BE2C (cell line): ENCODE measurements at regions not wholly inside any gene's neighbourhood (a gene's known extent, or its start where the extent isn't known, plus 50 kb on each side); places are given as distances from the start of the nearest gene placed in this dataset.
"Not testable (repeated sequence)": the region's sequence is repeated elsewhere in the genome, so short reads cannot be mapped to it uniquely, and the experiment has no call there.

ENCODE experiments used
- DNase-seq: peaks from one replicate; pipeline ENCODE4 v3.0.0-alpha.2; 2020
- H3K27me3 ChIP-seq: fragments of 250-450 bp; sonication (Bioruptor Pico); 2 replicates; pipeline ENCODE4 v1.5.1; 2020; ENCODE audit warnings: mild to moderate bottlenecking
- H3K36me3 ChIP-seq: fragments of 250-450 bp; sonication (Bioruptor Pico); 2 replicates; pipeline ENCODE4 v1.5.1; 2020; ENCODE audit warnings: mild to moderate bottlenecking
- H3K4me1 ChIP-seq: fragments of 250-450 bp; sonication (Bioruptor Pico); 2 replicates; pipeline ENCODE4 v1.5.1; 2020
- H3K4me3 ChIP-seq: 2 replicates; pipeline ENCODE4 v1.5.1; 2011; ENCODE audit warnings: low read depth, low read length
- H3K9me3 ChIP-seq: fragments of 250-450 bp; sonication (Bioruptor Pico); 2 replicates; pipeline ENCODE4 v1.5.1; 2020
- TF ChIP-seq, protein P1 (sequence below): IDR thresholded peaks from 2 replicates; pipeline ENCODE4 v1.5.1; 2012; ENCODE audit warnings: mild to moderate bottlenecking, low read depth, low read length

DNA sequence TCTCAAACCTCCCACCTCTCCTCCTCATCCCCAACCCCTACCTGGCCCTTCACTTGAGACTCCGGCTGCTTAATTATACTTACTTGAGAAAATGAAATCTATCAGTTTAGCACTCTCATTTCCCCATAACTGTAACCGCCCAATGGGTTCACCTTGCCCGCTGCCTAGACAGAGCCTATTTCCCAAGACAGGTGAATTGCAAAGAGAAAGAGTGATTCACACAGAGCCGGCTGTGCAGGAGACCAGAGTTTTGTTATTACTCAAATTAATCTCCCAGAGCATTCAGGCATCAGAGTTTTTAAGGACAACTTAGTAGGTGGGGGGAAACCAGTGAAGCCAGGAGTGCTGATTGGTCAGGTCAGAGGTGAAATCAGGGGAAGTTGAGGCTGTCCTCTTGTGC, 301.4 kb upstream of the CDYL start:
- Histone ChIP-seq H3K36me3 (no peaks in the 10 kb centered on the region), H3K4me3 (no peak overlapping the region), H3K27me3 (no peaks in the 10 kb centered on the region), H3K4me1 (no peaks in the 10 kb centered on the region), H3K9me3 (no peaks in the 10 kb centered on the region; the same call in 1 of the 2 replicates)
- TF ChIP-seq, protein P1, sequence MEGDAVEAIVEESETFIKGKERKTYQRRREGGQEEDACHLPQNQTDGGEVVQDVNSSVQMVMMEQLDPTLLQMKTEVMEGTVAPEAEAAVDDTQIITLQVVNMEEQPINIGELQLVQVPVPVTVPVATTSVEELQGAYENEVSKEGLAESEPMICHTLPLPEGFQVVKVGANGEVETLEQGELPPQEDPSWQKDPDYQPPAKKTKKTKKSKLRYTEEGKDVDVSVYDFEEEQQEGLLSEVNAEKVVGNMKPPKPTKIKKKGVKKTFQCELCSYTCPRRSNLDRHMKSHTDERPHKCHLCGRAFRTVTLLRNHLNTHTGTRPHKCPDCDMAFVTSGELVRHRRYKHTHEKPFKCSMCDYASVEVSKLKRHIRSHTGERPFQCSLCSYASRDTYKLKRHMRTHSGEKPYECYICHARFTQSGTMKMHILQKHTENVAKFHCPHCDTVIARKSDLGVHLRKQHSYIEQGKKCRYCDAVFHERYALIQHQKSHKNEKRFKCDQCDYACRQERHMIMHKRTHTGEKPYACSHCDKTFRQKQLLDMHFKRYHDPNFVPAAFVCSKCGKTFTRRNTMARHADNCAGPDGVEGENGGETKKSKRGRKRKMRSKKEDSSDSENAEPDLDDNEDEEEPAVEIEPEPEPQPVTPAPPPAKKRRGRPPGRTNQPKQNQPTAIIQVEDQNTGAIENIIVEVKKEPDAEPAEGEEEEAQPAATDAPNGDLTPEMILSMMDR = no peak
- DNase-seq = no peak

DNA sequence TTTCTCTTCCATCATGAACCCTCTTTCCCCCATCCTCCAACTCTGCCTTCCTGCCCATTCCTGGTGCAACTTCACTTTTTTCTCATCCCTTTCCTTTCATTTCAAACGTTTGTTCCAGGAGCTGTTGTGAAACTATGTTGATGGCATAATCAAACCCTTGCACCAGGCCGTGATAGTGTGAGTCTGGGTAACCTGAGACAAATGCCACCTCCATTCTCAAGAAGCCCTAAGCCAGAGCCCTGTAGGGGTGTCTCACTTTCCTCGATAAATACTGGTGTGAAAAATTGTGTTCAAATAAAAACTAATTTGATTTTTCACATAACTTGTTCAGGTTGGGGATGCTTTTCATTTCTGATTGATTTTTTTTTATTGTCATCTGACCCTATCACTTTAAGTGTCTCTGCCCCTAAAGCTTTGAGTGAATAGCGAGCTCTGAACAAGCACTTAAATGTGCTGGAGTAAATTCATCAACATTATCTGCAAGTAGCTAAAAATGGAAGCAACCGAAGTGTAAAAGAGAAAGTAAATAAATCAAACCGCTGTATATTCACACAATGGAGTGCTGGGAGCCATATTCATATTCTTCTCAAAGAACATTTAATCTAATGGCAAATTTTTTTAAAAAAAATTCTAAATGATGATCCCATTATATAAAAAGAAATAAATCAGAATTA, 303.1 kb upstream of the CDYL start:
- Histone ChIP-seq H3K9me3 (no peaks in the 10 kb centered on the region; the same call in 1 of the 2 replicates), H3K4me3 (no peak overlapping the region), H3K4me1 (no peaks in the 10 kb centered on the region), H3K27me3 (no peaks in the 10 kb centered on the region), H3K36me3 (no peaks in the 10 kb centered on the region)
- no peak for DNase-seq
- TF ChIP-seq, protein P1 = no peak

DNA sequence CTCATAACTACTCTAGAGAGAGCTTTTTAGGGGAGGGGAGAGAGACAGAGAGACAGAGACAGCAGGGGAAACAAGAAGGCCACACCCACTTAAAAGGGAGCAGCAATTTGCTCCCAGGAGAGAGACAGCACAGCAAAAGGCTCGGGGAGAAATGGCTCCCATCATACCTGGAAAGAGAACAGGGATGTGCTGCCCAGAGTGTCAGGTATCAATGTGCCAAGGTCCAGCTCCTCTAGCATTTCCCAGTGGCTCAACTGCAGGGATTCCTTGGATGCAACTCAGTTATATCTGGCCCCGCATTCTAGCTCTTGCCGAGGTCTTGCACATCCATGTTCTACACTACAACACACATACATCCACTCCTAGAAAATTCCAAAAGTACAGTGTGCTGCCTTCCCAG, 304.0 kb upstream of the CDYL start:
- Histone ChIP-seq H3K4me1 (no peaks in the 10 kb centered on the region), H3K4me3 (no peak overlapping the region), H3K36me3 (no peaks in the 10 kb centered on the region), H3K27me3 (no peaks in the 10 kb centered on the region), H3K9me3 (no peaks in the 10 kb centered on the region; the same call in 1 of the 2 replicates)
- no peak for DNase-seq
- TF ChIP-seq, protein P1 = no peak

DNA sequence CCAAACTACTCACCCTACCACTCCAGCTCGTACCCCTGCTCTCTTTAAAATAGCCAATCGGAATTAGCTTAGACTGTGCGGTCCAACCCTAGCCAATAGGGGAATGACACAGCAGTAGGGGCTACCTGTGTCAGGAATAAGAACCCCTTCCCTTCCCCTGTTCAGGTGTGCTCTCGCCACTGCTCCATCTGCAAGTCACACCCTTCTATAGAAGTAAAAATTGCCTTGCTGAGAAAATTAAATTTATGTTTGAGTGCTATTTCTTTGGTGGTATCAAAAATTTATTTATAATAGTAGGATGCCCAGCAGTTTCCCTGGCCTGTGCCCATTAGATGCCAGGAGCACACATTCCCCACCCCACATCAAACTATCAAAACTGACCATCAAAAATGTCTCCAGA, 304.7 kb upstream of the CDYL start:
- not testable (repeated sequence) for DNase-seq

DNA sequence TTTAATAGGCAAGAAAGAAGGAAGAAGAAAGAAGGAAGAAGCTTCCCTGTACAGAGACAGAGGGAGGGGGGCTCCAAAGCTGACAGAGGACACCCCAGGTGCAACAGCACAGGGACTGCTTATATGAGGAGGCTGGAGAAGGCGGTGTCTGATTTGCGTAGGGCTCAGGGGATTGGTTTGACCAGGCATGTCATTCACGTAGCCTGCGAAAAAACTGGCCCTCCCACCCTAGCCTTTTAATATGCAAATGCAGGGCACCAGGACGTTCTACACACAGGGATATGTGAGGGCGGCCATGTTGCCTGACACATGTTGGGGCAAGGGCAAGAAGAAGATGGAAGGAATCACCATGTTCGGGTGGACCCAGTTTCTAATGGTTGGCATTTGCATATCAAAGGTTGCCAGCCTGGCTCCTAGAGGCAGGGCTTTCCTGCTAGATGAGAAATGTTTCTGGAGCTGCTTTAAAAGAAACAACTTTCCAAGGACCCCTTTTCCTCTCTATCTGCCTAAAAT, 305.4 kb upstream of the CDYL start:
- H3K27me3 ChIP-seq = no peaks in the 10 kb centered on the region
- no peaks in the 10 kb centered on the region for H3K36me3 ChIP-seq
- H3K4me3 ChIP-seq = no peak overlapping the region
- H3K4me1 ChIP-seq = no peaks in the 10 kb centered on the region
- TF ChIP-seq, protein P1 = no peak
- no peaks in the 10 kb centered on the region; the same call in 1 of the 2 replicates for H3K9me3 ChIP-seq
- DNase-seq = no peak

More for the DNA sequence above, 304.7 kb upstream of the CDYL start:
- not testable (repeated sequence) for H3K9me3 ChIP-seq, H3K36me3 ChIP-seq, H3K4me1 ChIP-seq, H3K4me3 ChIP-seq, H3K27me3 ChIP-seq

DNA sequence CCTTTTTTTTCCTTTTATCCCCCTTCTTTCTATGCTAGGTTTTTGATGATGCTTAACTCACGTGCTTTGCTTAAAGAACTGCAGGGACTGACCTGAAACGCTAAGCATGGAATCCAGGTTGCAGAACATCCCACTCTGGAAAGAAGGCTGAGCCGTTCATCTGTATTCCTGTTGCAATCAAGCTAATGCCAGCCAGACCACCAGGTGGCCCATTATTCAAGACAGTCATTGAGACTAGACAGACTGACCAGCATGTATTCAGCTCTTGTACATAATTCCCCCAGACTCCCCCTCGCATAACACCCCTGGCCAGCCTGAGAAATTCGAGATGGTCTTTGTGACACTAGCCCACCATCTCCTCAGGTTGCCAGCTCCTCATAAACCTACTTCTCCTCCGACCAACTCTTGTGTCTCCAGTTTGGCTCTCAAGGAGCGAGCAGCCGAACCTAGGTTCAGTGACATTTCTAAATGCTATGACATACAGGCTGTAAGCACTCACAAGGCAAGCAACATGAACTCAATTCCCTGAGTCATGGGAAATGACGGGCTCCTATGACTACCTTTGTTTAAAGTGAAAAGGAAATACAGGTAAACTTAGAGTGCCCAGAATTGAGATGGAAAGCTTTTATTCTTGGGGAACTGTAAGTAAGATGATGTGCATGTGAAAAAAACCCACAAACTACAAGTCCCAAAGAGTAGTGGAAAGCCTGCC, 309.3 kb upstream of the CDYL start:
- TF ChIP-seq, protein P1 = peak; percentile 6; the same call in 1 of the 2 replicates
- Histone ChIP-seq H3K4me3 (no peak overlapping the region), H3K4me1 (no peaks in the 10 kb centered on the region), H3K27me3 (no peaks in the 10 kb centered on the region), H3K36me3 (no peaks in the 10 kb centered on the region), H3K9me3 (no peaks in the 10 kb centered on the region; the same call in 1 of the 2 replicates)
- DNase-seq = no peak
